Panc1 (cell line): ENCODE measurements at regions not wholly inside any gene's neighbourhood (a gene's known extent, or its start where the extent isn't known, plus 50 kb on each side); places are given as distances from the start of the nearest gene placed in this dataset.
"Not testable (repeated sequence)": the region's sequence is repeated elsewhere in the genome, so short reads cannot be mapped to it uniquely, and the experiment has no call there.

ENCODE experiments used
- ATAC-seq: fragments of 200-7000 bp; cut with Tn5 transposase; 2 replicates; pipeline ENCODE4 v1.9.1; 2020; ENCODE audit warnings: mild to moderate bottlenecking, moderate library complexity
- BruUV-seq: library from RNA; stranded (reverse); fragments of 400-500 nt; replicated peaks from 2 replicates; lab custom pipeline; 2021; lab: Mats Ljungman, UMichigan
- CTCF ChIA-PET: fragments of 300-600 bp; sonication (Branson Sonifier 250); formaldehyde crosslinking; loops from one replicate; lab custom pipeline; 2022; ENCODE audit warnings: antibody characterized with exemption; lab: Charles Lee
- POLR2A ChIA-PET: fragments of 300-600 bp; sonication (Branson Sonifier 250); formaldehyde crosslinking; loops from one replicate; lab custom pipeline; 2022; ENCODE audit warnings: antibody characterized with exemption; lab: Charles Lee
- DNase-seq: peaks from one replicate; pipeline ENCODE4 v3.0.0-alpha.2; 2010; ENCODE audit warnings: low read depth, low spot score
- H3K27ac ChIP-seq: 2 replicates; pipeline ENCODE4 v1.5.1; 2011; ENCODE audit warnings: mild to moderate bottlenecking, low read length, inconsistent platforms
- H3K27me3 ChIP-seq: fragments of 200-500 bp; sonication (Bioruptor generic); 2 replicates; pipeline ENCODE4 v1.6.0; 2014; ENCODE audit warnings: low read length, inconsistent platforms; ENCODE audit not compliant: control insufficient read depth, insufficient read depth
- H3K36me3 ChIP-seq: fragments of 200-500 bp; sonication (Bioruptor generic); 2 replicates; pipeline ENCODE4 v1.5.1; 2014; ENCODE audit warnings: inconsistent platforms, mild to moderate bottlenecking, low read length, moderate library complexity; ENCODE audit not compliant: control insufficient read depth, insufficient read depth
- H3K4me1 ChIP-seq: 2 replicates; pipeline ENCODE4 v1.5.1; 2011; ENCODE audit warnings: inconsistent platforms, mild to moderate bottlenecking, low read length, moderate library complexity; ENCODE audit not compliant: control insufficient read depth, insufficient read depth
- H3K4me3 ChIP-seq, 2 experiments: 2 replicates each; pipeline ENCODE4 v1.5.1; 2011 to 2012; ENCODE audit warnings: low read depth in 2 of 2, low read length in 2 of 2, mild to moderate bottlenecking in 2 of 2, inconsistent platforms in 1 of 2, moderate library complexity in 1 of 2
- H3K9me3 ChIP-seq: fragments of 200-500 bp; sonication (Bioruptor generic); 2 replicates; pipeline ENCODE4 v1.5.1; 2014; ENCODE audit warnings: low read depth, mild to moderate bottlenecking, inconsistent platforms, low read length, moderate library complexity; ENCODE audit not compliant: control insufficient read depth, insufficient read depth
- CTCF ChIP-seq: fragments of 450-650 bp; IDR thresholded peaks from 2 replicates; pipeline ENCODE4 v1.5.1; 2017; ENCODE audit warnings: mild to moderate bottlenecking
- POLR2AphosphoS5 ChIP-seq: IDR thresholded peaks from 2 replicates; pipeline ENCODE4 v1.6.1; 2012; ENCODE audit warnings: mild to moderate bottlenecking, low read depth, low read length, moderate library complexity
- REST ChIP-seq, 2 experiments: IDR thresholded peaks; 2 replicates each; pipeline ENCODE4 v1.6.1; 2011 to 2012; ENCODE audit warnings: low read depth in 2 of 2, control low read depth in 1 of 2, low read length in 1 of 2, mild to moderate bottlenecking in 1 of 2, moderate library complexity in 1 of 2; ENCODE audit not compliant: insufficient read depth in 1 of 2
- SIN3A ChIP-seq: IDR thresholded peaks from 2 replicates; pipeline ENCODE4 v1.6.1; 2012; ENCODE audit warnings: low read depth, mild to moderate bottlenecking, low read length, moderate library complexity, borderline replicate concordance; ENCODE audit not compliant: insufficient read depth
- TCF7L2 ChIP-seq: IDR thresholded peaks from 2 replicates; pipeline ENCODE4 v1.6.1; 2011; ENCODE audit warnings: mild to moderate bottlenecking, low read depth, low read length, inconsistent platforms
- in situ Hi-C: cut with HindIII; loops from 2 replicates; pipeline ENCODE4 v1.10.0; 2016; ENCODE audit warnings: low sequenced_read_pairs, low pct_unique_long_range_greater_than_20kb
- intact Hi-C: fragments of 100-400 bp; cut with micrococcal nuclease; formaldehyde crosslinking; loops from one replicate; pipeline ENCODE4 v1.10.0; 2022; ENCODE audit not compliant: unreplicated experiment

- BruUV-seq, result no TSS peak
- Histone ChIP-seq H3K9me3 (no peaks in the 10 kb centered on the region), H3K27me3 (no peaks in the 10 kb centered on the region), H3K36me3 (no peaks in the 10 kb centered on the region), H3K4me1 (no peaks in the 10 kb centered on the region), H3K4me3 (no peak overlapping the region), H3K27ac (no peak overlapping the region)
- intact Hi-C loops, result no loop called here
- ChIA-PET CTCF (no interaction called here), POLR2A (no interaction called here)
- no peak for ATAC-seq
- no peak for DNase-seq
- TF ChIP-seq SIN3A (no peak), CTCF (no peak), TCF7L2 (no peak), REST (IDR thresholded peaks at IDR 0.05; ENCODE audit: insufficient read depth in 1 of 2, low read depth in 2 of 2, low read length in 1 of 2) (no peak), POLR2AphosphoS5 (no peak)
- in situ Hi-C loops, result no loop called here
These were observed 227.4 kb upstream of the COBL start for GRCh38 chr7:51543801-51544553.

GRCh38 chr7:51540906-51541305 is 224.3 kb upstream of the COBL start:
- in situ Hi-C loops, H3K4me3 ChIP-seq, H3K9me3 ChIP-seq, H3K27ac ChIP-seq, CTCF ChIA-PET, H3K27me3 ChIP-seq, POLR2A ChIA-PET, BruUV-seq, H3K4me1 ChIP-seq, ATAC-seq, H3K36me3 ChIP-seq, DNase-seq, intact Hi-C loops: not testable (repeated sequence)

GRCh38 chr7:51539840-51540239 is 223.2 kb upstream of the COBL start:
- ATAC-seq (no peak), DNase-seq (no peak)
- Histone ChIP-seq H3K4me1 (no peaks in the 10 kb centered on the region), H3K36me3 (no peaks in the 10 kb centered on the region), H3K27me3 (no peaks in the 10 kb centered on the region), H3K27ac (no peak overlapping the region), H3K9me3 (no peaks in the 10 kb centered on the region), H3K4me3 (no peak overlapping the region)
- intact Hi-C loops, result no loop called here
- TF ChIP-seq POLR2AphosphoS5 (no peak), TCF7L2 (no peak), SIN3A (no peak), CTCF (no peak), REST (IDR thresholded peaks at IDR 0.05; ENCODE audit: insufficient read depth in 1 of 2, low read depth in 2 of 2, low read length in 1 of 2) (no peak)
- ChIA-PET POLR2A (interaction anchor here (0.6 kb wide), 1 partner anchor 540 kb away, joined by 8 read pairs; no protein-coding TSS in a partner anchor), CTCF (interaction anchor here (0.6 kb wide), 1 partner anchor 78 kb away, joined by 6 read pairs; no protein-coding TSS in a partner anchor)
- no TSS peak for BruUV-seq
- in situ Hi-C loops, result no loop called here
